Spleen (tissue), 11 donors: ENCODE measurements at regions not wholly inside any gene's neighbourhood (a gene's known extent, or its start where the extent isn't known, plus 50 kb on each side); places are given as distances from the start of the nearest gene placed in this dataset.
A peak's percentile ranks its signal among the peaks of the same experiment; 100 is the strongest.

ENCODE experiments used
- DNase-seq: peaks from one replicate; pipeline ENCODE4 v3.0.0-alpha.2; 2020
- H3K27ac ChIP-seq, 8 donors: fragments of 200-600 bp; sonication (generic) in 7 of 8; 1 replicate in 4 of 8; 2 replicates in 4 of 8; pipeline versions ENCODE4 v1.5.0 to v1.8.0; 2016 to 2021; ENCODE audit warnings: inconsistent platforms in 4 of 8, mild to moderate bottlenecking in 4 of 8, moderate library complexity in 1 of 8
- H3K27me3 ChIP-seq, 7 donors: fragments of 200-600 bp; sonication (generic) in 6 of 7; replicated peaks in 1 of 7; 1 replicate in 4 of 7; 2 replicates in 3 of 7; pipeline versions ENCODE4 v1.5.0 to v1.8.0; 2016 to 2021; ENCODE audit warnings: inconsistent platforms in 3 of 7, mild to moderate bottlenecking in 1 of 7
- H3K36me3 ChIP-seq, 6 donors: fragments of 200-600 bp; sonication (generic) in 5 of 6; 1 replicate in 4 of 6; 2 replicates in 2 of 6; pipeline versions ENCODE4 v1.5.0 to v1.8.0; 2016 to 2021; ENCODE audit warnings: inconsistent platforms in 2 of 6
- H3K4me1 ChIP-seq, 6 donors: fragments of 200-600 bp; sonication (generic) in 5 of 6; 1 replicate in 3 of 6; 2 replicates in 3 of 6; pipeline versions ENCODE4 v1.5.0 to v1.8.0; 2016 to 2021; ENCODE audit warnings: inconsistent platforms in 3 of 6
- H3K4me3 ChIP-seq, 8 donors: fragments of 200-600 bp; sonication (generic) in 7 of 8; 1 replicate in 4 of 8; 2 replicates in 4 of 8; pipeline versions ENCODE4 v1.5.0 to v1.8.0; 2016 to 2021; ENCODE audit warnings: inconsistent platforms in 4 of 8, mild to moderate bottlenecking in 4 of 8, moderate library complexity in 2 of 8
- H3K9me3 ChIP-seq, 8 donors: fragments of 200-600 bp; sonication (generic) in 7 of 8; 1 replicate in 4 of 8; 2 replicates in 4 of 8; pipeline versions ENCODE4 v1.5.0 to v1.8.0; 2016 to 2021; ENCODE audit warnings: inconsistent platforms in 4 of 8
- CTCF ChIP-seq, 11 experiments: fragments of 200-600 bp in 7 of 11; fragments of 450-650 bp in 4 of 11; sonication (generic) in 4 of 11; IDR thresholded peaks in 8 of 11; conservative IDR thresholded peaks in 3 of 11; 1 replicate in 7 of 11; 2 replicates in 4 of 11; pipeline versions ENCODE4 v1.4.0 to v1.8.0; 2016 to 2021; ENCODE audit warnings: antibody characterized with exemption in 11 of 11, inconsistent platforms in 4 of 11, mild to moderate bottlenecking in 1 of 11
- POLR2A ChIP-seq, 3 donors: fragments of 450-650 bp; IDR thresholded peaks; one replicate each; pipeline ENCODE4 v1.5.1; 2017; ENCODE audit warnings: antibody characterized with exemption in 3 of 3, mild to moderate bottlenecking in 1 of 3
- POLR2AphosphoS5 ChIP-seq, 3 donors: sonication (generic); formaldehyde crosslinking; IDR thresholded peaks; one replicate each; pipeline ENCODE4 v1.5.1; 2017; ENCODE audit warnings: antibody characterized with exemption in 3 of 3
- WGBS, 5 donors: extraction: QIAGEN DNeasy Blood & Tissue Kit in 3 of 5; methylation state at CpG; one replicate each; pipeline versions ENCODE4 v1.1.5 to v1.1.7; 2013 to 2018; 5-methylcytosine and 5-hydroxymethylcytosine counted together
- intact Hi-C: fragments of 100-400 bp; cut with DNase I; formaldehyde crosslinking; loops from one replicate; pipeline ENCODE4 v1.15.0; 2023; ENCODE audit warnings: low total_unique reads
- donor health status: healthy with polysubstance abuse.
- donor health status: DM: no; HTN: no; CAD: no; lungs with moderate emphysema.
- donor health status: DM: no; HTN: no; CAD: no.
- donor health status: Bipolar disorder and iron deficiency.
- donor health status: healthy.
- donor health status: DM: no; HTN: no; CAD: no.
- donor health status: DM: yes; HTN: yes; CAD: no.

- Histone ChIP-seq H3K27me3 (peaks cover 0 to 7% (median 0%) of the 10 kb centered on the region in 7 donors), H3K36me3 (no peaks in the 10 kb centered on the region), H3K27ac (peak overlapping the region in 3 of 8 donors; percentile 15 to 72 (median 30)), H3K9me3 (no peaks in the 10 kb centered on the region), H3K4me3 (no peak overlapping the region), H3K4me1 (peaks cover 0 to 32% (median 7%) of the 10 kb centered on the region in 6 donors)
- intact Hi-C loops, result no loop called here
- no peak for TF ChIP-seq CTCF (IDR thresholded peaks at IDR 0.05 in 8 of 11, conservative IDR thresholded peaks at IDR 0.05 in 3 of 11)
- TF ChIP-seq POLR2AphosphoS5 (IDR thresholded peaks at IDR 0.05), result no peak
- no peak for TF ChIP-seq POLR2A (IDR thresholded peaks at IDR 0.05)
- DNase-seq, result no peak
- WGBS, 5 donors, result 36 to 41% (median 37%) methylated on average over 2 of the region's 2 CpGs
Observed at GRCh38 chr2:213233438-213234330, 50.6 kb upstream of the SPAG16 start.
